ENCODE measurements at regions not wholly inside any gene's neighbourhood (a gene's known extent, or its start where the extent isn't known, plus 50 kb on each side); places are given as distances from the start of the nearest gene placed in this dataset.

DNA sequence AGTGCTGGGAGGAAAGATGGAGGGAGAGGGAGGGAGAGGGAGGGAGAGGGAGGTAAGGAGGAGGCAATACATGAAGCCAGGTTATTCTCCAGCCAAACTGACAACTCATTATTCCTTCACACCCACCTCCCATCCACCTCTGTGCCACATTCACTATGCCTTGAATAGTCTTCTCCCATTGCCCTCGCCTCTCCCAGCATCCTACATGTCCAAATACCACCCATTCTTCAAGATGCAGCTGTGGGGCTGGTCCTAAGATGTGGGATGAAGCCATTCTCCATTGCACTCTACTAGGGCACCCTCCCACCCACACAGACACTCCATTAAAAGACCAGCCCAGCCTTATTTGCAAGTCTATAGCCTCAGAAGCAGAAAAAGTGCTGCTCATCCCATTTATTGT is 165.8 kb downstream of the RRAGC start:
- H3K27ac Mint-ChIP-seq = no peak overlapping the region
- ATAC-seq (ENCODE audit: low read depth in 2 of 2) = no peak

GRCh38 chr1:38693031-38693430 is 166.5 kb downstream of the RRAGC start:
- no peak for ATAC-seq (ENCODE audit: low read depth in 2 of 2)
- H3K27ac Mint-ChIP-seq = no peak overlapping the region
- H3K36me3 Mint-ChIP-seq = no peaks in the 10 kb centered on the region
- peaks cover 15 to 40% (median 40%) of the 10 kb centered on the region in 3 donors for H3K27me3 Mint-ChIP-seq
- H3K9me3 Mint-ChIP-seq = peaks cover under 1 to 22% (median 5%) of the 10 kb centered on the region in 7 donors
- H3K4me1 Mint-ChIP-seq = no peaks in the 10 kb centered on the region
- DNase-seq = no peak
- no peak overlapping the region for H3K4me3 Mint-ChIP-seq

More for the DNA sequence above, 165.8 kb downstream of the RRAGC start:
- no peaks in the 10 kb centered on the region for H3K36me3 Mint-ChIP-seq
- no peak for DNase-seq
- H3K27me3 Mint-ChIP-seq = peaks cover 15 to 38% (median 37%) of the 10 kb centered on the region in 3 donors
- H3K4me1 Mint-ChIP-seq = no peaks in the 10 kb centered on the region
- no peak overlapping the region for H3K4me3 Mint-ChIP-seq
- peaks cover 3 to 29% (median 6%) of the 10 kb centered on the region in 7 donors for H3K9me3 Mint-ChIP-seq

DNA sequence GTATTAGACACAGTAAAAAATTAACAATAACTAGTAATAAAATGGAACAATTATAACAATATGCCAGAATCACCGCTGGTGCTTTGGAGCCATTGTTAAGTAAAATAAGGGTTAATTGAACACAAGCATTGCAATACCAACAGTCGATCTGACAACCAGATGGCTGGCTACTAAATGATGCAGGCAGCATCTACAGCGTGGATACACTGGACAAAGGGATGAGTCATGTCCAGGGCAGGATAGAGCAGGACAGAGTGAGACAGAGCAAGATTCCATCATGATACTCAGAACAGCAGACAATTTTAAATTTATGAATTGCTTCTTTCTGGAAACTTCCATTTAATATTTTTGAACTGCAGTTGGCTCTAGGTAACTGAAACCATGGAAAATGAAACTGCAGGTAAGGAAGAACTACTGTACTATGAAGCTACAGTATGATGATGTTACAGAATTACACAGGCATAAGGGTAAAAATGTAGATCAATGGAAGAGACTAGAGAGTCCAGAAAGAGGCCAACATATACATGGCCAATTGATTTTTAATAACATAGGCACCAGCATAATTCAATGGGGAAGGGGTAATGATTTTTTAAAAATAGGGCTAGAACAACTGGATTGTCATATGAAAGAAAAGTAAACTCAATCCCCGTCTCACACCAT is 168.7 kb downstream of the RRAGC start:
- Mint-ChIP-seq H3K36me3 (no peaks in the 10 kb centered on the region), H3K9me3 (peaks cover 0 to 19% (median 5%) of the 10 kb centered on the region in 7 donors), H3K27me3 (peaks cover 25 to 54% (median 54%) of the 10 kb centered on the region in 3 donors), H3K4me3 (no peak overlapping the region), H3K4me1 (no peaks in the 10 kb centered on the region), H3K27ac (no peak overlapping the region)
- ATAC-seq (ENCODE audit: low read depth in 2 of 2) (no peak), DNase-seq (no peak)

DNA sequence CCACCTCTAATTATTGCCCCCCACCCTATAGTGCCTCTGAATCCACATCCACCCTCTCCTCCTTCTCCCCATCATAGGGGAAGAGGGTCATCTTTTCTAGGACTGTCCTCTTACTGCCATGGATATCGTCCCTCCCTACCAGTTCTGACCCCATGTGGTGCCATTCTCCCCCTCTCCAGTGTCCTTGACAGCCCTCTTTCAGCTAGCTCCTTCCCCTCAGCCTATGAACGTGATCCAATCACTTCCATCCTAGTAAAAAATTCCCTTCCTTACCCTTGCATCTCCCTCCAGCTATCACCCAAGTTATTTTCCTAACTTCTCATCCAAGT is 172.7 kb downstream of the RRAGC start:
- ATAC-seq (ENCODE audit: low read depth in 2 of 2) (no peak), DNase-seq (no peak)
- Mint-ChIP-seq H3K36me3 (no peaks in the 10 kb centered on the region), H3K4me1 (no peaks in the 10 kb centered on the region), H3K27ac (peak overlapping the region in 1 of 6 donors; percentile 18), H3K9me3 (peaks cover 0 to 13% (median 2%) of the 10 kb centered on the region in 7 donors), H3K27me3 (peaks cover 19 to 48% (median 43%) of the 10 kb centered on the region in 3 donors), H3K4me3 (no peak overlapping the region)

DNA sequence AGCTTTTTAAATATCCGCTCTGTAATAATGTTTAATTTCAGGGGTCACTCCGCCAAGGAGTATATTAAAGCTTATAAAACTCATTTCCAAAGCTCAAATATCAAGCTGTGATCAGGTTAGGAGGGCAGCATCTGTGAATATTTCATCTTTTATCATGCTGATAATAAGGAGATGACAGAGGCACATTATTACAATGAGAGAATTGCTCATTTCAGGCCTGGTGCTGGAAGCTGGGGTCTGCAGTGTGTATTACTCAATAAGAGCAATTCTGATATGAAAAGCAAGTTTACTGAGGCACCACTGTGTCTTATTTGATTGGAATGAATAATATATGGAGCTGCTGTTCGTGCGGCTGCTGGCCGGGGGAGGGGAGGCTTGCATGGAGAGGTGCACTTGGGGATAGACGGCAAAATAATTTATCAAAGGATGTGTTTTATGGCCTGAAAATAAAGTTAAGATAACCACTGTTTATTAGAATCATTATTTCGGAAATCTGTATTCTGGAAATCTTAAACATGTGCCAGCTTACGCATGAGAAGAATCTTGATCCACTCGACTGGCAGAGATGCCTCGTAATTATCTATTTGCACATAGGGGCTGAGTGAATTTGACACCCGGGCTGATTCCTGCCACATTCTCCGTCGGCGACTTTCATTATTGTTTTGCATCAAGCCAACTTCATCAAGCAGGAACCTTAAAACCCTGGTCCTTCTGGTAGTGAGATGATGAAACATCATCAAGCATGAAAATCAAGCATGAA is 173.2 kb downstream of the RRAGC start:
- DNase-seq (no peak), ATAC-seq (ENCODE audit: low read depth in 2 of 2) (no peak)
- Mint-ChIP-seq H3K4me1 (no peaks in the 10 kb centered on the region), H3K9me3 (peaks cover 0 to 8% (median 0%) of the 10 kb centered on the region in 7 donors), H3K27me3 (peaks cover 23 to 48% (median 37%) of the 10 kb centered on the region in 3 donors), H3K4me3 (no peak overlapping the region), H3K36me3 (no peaks in the 10 kb centered on the region), H3K27ac (no peak overlapping the region)

DNA sequence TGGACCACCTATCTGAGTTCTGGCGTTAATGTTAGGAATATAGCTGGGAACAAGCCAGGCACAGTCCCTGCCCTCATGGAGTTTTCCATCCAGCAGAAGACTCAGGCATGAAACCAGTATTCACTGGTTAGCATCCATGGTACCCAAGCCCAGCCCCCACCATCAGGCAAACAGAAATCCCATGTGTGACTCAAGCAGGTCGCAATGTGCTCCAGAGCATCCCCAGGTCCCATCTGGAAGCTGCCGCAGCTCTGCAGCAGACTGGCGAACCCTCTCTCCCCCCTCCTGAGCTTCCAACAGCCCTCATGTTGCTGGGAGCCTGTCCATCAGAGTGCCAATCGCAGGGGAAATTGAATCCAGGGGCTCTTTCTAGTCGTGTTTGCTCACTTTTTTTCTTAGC is 174.2 kb downstream of the RRAGC start:
- DNase-seq (no peak), ATAC-seq (ENCODE audit: low read depth in 2 of 2) (no peak)
- Mint-ChIP-seq H3K9me3 (no peaks in the 10 kb centered on the region), H3K27ac (no peak overlapping the region), H3K36me3 (no peaks in the 10 kb centered on the region), H3K4me1 (no peaks in the 10 kb centered on the region), H3K4me3 (no peak overlapping the region), H3K27me3 (peaks cover 18 to 40% (median 29%) of the 10 kb centered on the region in 3 donors)

DNA sequence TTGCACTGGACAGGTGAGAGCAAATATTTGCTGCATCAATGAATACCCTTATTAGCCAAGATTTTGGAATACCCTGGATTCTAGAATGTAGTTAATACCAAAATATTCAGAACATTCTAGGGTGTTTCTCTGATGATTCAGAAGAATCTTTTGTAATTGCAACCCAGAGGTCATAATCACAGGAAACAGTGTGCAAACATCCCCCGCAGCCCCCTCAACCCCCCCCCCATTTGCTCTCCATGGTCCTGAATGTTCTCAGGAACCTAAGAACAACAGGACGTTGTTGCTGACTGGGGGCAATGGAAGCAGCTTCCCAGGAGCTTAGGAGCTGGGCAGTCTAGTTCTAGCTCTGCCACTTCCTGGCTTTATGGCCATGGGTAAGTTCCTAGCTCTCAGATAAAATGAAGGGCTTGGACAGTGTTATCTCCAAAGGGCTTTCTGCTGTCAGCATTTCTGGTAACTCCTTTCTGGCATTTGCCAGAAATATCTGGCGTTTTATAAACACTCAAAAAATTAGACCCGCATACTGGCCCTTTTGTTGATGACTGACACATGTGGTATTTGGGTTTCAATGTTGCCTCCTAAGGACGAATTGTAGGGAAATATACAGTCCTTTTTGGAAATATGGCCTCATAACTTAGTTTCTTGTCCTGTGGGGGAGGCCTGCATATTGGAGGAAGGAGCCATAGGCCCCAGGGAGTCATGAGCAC is 178.6 kb downstream of the RRAGC start:
- H3K36me3 Mint-ChIP-seq = no peaks in the 10 kb centered on the region
- peaks cover 12 to 16% (median 14%) of the 10 kb centered on the region in 3 donors for H3K27me3 Mint-ChIP-seq
- no peak overlapping the region for H3K4me3 Mint-ChIP-seq
- H3K27ac Mint-ChIP-seq = no peak overlapping the region
- no peaks in the 10 kb centered on the region for H3K9me3 Mint-ChIP-seq
- ATAC-seq (ENCODE audit: low read depth in 2 of 2) (no peak), DNase-seq (no peak)
- H3K4me1 Mint-ChIP-seq = no peaks in the 10 kb centered on the region

GRCh38 chr1:38677756-38678155 is 181.8 kb downstream of the RRAGC start:
- H3K4me3 Mint-ChIP-seq = no peak overlapping the region
- ATAC-seq (ENCODE audit: low read depth in 2 of 2) = no peak
- peaks cover 14% of the 10 kb centered on the region in 3 donors for H3K27me3 Mint-ChIP-seq
- no peaks in the 10 kb centered on the region for H3K4me1 Mint-ChIP-seq
- no peak overlapping the region for H3K27ac Mint-ChIP-seq
- no peaks in the 10 kb centered on the region for H3K36me3 Mint-ChIP-seq
- no peaks in the 10 kb centered on the region for H3K9me3 Mint-ChIP-seq
- no peak for DNase-seq

DNA sequence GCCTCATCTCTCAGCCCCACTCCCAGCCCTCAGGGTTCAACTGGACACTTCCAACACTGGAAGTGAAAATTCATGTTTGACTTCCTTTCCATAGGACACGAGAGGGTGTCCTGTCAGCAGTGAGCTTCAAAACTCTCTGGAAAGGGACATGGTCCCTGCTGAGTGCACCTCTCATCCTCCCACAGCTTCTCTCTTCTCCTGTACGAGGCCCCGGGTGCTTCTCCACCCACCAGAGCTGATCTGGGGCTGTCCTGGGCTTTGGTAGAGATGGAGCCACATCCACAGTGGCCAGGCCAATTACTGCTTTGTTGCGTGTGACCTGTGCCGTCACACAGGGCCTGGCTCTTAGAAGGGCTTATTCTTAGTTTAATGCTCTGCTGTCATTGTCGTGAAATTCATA is 182.3 kb downstream of the RRAGC start:
- DNase-seq = no peak
- peaks cover 14% of the 10 kb centered on the region in 3 donors for H3K27me3 Mint-ChIP-seq
- H3K9me3 Mint-ChIP-seq = no peaks in the 10 kb centered on the region
- no peak overlapping the region for H3K4me3 Mint-ChIP-seq
- H3K27ac Mint-ChIP-seq = no peak overlapping the region
- no peaks in the 10 kb centered on the region for H3K36me3 Mint-ChIP-seq
- ATAC-seq (ENCODE audit: low read depth in 2 of 2) = no peak
- no peaks in the 10 kb centered on the region for H3K4me1 Mint-ChIP-seq

- Mint-ChIP-seq H3K27me3 (peaks cover 26 to 44% (median 29%) of the 10 kb centered on the region in 3 donors), H3K4me1 (no peaks in the 10 kb centered on the region), H3K27ac (no peak overlapping the region), H3K9me3 (peaks cover 0 to 11% (median 4%) of the 10 kb centered on the region in 7 donors), H3K36me3 (peaks cover 0 to 4% of the 10 kb centered on the region in 2 donors), H3K4me3 (no peak overlapping the region)
- ATAC-seq (ENCODE audit: low read depth in 2 of 2) (no peak), DNase-seq (no peak)
Measured at GRCh38 chr1:38672692-38673091, 186.9 kb downstream of the RRAGC start.

DNA sequence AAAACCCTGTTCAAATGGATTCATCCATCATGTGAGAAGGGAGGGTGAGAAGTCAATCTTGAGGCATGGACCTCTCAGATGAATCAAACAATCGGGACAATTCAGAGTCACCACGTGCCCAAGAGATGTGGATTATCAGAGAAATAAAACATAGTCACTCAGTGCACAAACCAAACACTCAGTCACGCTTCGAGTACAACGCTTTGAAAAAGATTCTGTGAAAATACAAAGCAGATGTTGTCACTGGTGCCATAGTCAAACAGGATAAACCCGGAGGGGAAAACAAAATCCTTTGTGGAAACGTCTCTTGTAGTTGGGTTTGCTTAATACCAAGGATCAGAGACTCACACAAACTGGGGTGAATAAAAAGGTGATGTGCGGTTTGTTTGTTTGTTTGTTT is 188.4 kb downstream of the RRAGC start:
- no peak for ATAC-seq (ENCODE audit: low read depth in 2 of 2)
- H3K27ac Mint-ChIP-seq = no peak overlapping the region
- H3K4me1 Mint-ChIP-seq = no peaks in the 10 kb centered on the region
- H3K4me3 Mint-ChIP-seq = no peak overlapping the region
- H3K9me3 Mint-ChIP-seq = peaks cover 0 to 15% (median 6%) of the 10 kb centered on the region in 7 donors
- peaks cover 26 to 49% (median 33%) of the 10 kb centered on the region in 3 donors for H3K27me3 Mint-ChIP-seq
- peaks cover 0 to 4% of the 10 kb centered on the region in 2 donors for H3K36me3 Mint-ChIP-seq
- no peak for DNase-seq

- Mint-ChIP-seq H3K36me3 (peaks cover 0 to 4% of the 10 kb centered on the region in 2 donors), H3K4me1 (no peaks in the 10 kb centered on the region), H3K27ac (no peak overlapping the region), H3K27me3 (peaks cover 25 to 51% (median 35%) of the 10 kb centered on the region in 3 donors), H3K9me3 (peaks cover 0 to 21% (median 8%) of the 10 kb centered on the region in 7 donors), H3K4me3 (no peak overlapping the region)
- no peak for ATAC-seq (ENCODE audit: low read depth in 2 of 2)
- no peak for DNase-seq
Measured at GRCh38 chr1:38670544-38671122, 188.9 kb downstream of the RRAGC start.

- ATAC-seq (ENCODE audit: low read depth in 2 of 2) = no peak
- H3K36me3 Mint-ChIP-seq = peaks cover 0 to 4% of the 10 kb centered on the region in 2 donors
- no peak for DNase-seq
- H3K4me3 Mint-ChIP-seq = no peak overlapping the region
- no peaks in the 10 kb centered on the region for H3K4me1 Mint-ChIP-seq
- H3K27ac Mint-ChIP-seq = no peak overlapping the region
- peaks cover 5 to 28% (median 17%) of the 10 kb centered on the region in 7 donors for H3K9me3 Mint-ChIP-seq
- H3K27me3 Mint-ChIP-seq = peaks cover 36 to 69% (median 58%) of the 10 kb centered on the region in 3 donors
Measured at GRCh38 chr1:38667626-38668025, 191.9 kb downstream of the RRAGC start.

Measured in naive B cell (primary cell).